CD14-positive monocyte (primary cell): ENCODE measurements at regions not wholly inside any gene's neighbourhood (a gene's known extent, or its start where the extent isn't known, plus 50 kb on each side); places are given as distances from the start of the nearest gene placed in this dataset.

ENCODE experiments used
- DNase-seq, 3 donors: peaks; one replicate each; pipeline ENCODE4 v3.0.0-alpha.2; 2011 to 2022
- H2AFZ ChIP-seq: 2 replicates; pipeline ENCODE4 v1.6.0; 2012; ENCODE audit warnings: mild to moderate bottlenecking, low read depth, low read length, inconsistent platforms; ENCODE audit not compliant: insufficient read depth, poor library complexity, severe bottlenecking
- H3K27ac ChIP-seq, 2 donors: 1 replicate in 1 of 2; 2 replicates in 1 of 2; pipeline ENCODE4 v1.5.1; 2012 to 2013; ENCODE audit warnings: low read length in 2 of 2, control low read depth in 1 of 2, inconsistent platforms in 1 of 2, low read depth in 1 of 2, mild to moderate bottlenecking in 1 of 2
- H3K27me3 ChIP-seq, 2 donors: one replicate each; pipeline versions ENCODE4 v1.6.0 to v1.6.1; 2011 to 2013; ENCODE audit warnings: low read length in 2 of 2; ENCODE audit not compliant: control insufficient read depth in 2 of 2, insufficient read depth in 2 of 2
- H3K36me3 ChIP-seq, 2 donors: replicated peaks in 1 of 2; 1 replicate in 1 of 2; 2 replicates in 1 of 2; pipeline versions ENCODE4 v1.5.1 to v1.6.1; 2012 to 2013; ENCODE audit warnings: low read length in 2 of 2, control low read depth in 1 of 2, inconsistent platforms in 1 of 2, mild to moderate bottlenecking in 1 of 2; ENCODE audit not compliant: insufficient read depth in 2 of 2, control insufficient read depth in 1 of 2
- H3K4me1 ChIP-seq, 2 donors: 1 replicate in 1 of 2; 2 replicates in 1 of 2; pipeline versions ENCODE4 v1.5.1 to v1.6.1; 2012 to 2013; ENCODE audit warnings: low read length in 2 of 2, control low read depth in 1 of 2, inconsistent platforms in 1 of 2, mild to moderate bottlenecking in 1 of 2, moderate library complexity in 1 of 2; ENCODE audit not compliant: insufficient read depth in 2 of 2, control insufficient read depth in 1 of 2
- H3K4me2 ChIP-seq: replicated peaks from 2 replicates; pipeline ENCODE3; 2012; ENCODE audit warnings: low read length, moderate library complexity, mild to moderate bottlenecking; ENCODE audit not compliant: poor library complexity, severe bottlenecking; ENCODE audit errors: extremely low read depth
- H3K4me3 ChIP-seq, 3 experiments: fragments of 200-600 bp in 1 of 3; sonication (generic) in 1 of 3; replicated peaks in 1 of 3; 1 replicate in 2 of 3; 2 replicates in 1 of 3; pipeline ENCODE4 v1.5.1; 2011 to 2013; ENCODE audit warnings: low read length in 3 of 3, mild to moderate bottlenecking in 3 of 3, control low read depth in 2 of 3, low read depth in 2 of 3, inconsistent platforms in 1 of 3, moderate library complexity in 1 of 3
- H3K79me2 ChIP-seq: 2 replicates; pipeline ENCODE4 v1.6.0; 2012; ENCODE audit warnings: mild to moderate bottlenecking, control low read depth, inconsistent platforms, low read length, moderate library complexity; ENCODE audit not compliant: insufficient read depth
- H3K9ac ChIP-seq: 2 replicates; pipeline ENCODE4 v1.6.0; 2017; ENCODE audit warnings: low read length, mild to moderate bottlenecking; ENCODE audit not compliant: insufficient read depth, poor library complexity, severe bottlenecking
- H3K9me3 ChIP-seq, 2 donors: replicated peaks in 1 of 2; 1 replicate in 1 of 2; 2 replicates in 1 of 2; pipeline versions ENCODE4 v1.5.1 to v1.6.1; 2012 to 2013; ENCODE audit warnings: low read length in 2 of 2, control low read depth in 1 of 2; ENCODE audit not compliant: control insufficient read depth in 1 of 2, insufficient read depth in 1 of 2
- H4K20me1 ChIP-seq: 2 replicates; pipeline ENCODE4 v1.6.0; 2012; ENCODE audit warnings: mild to moderate bottlenecking, low read length, control low read depth, moderate library complexity; ENCODE audit not compliant: insufficient read depth
- H3K27ac Mint-ChIP-seq, 7 donors: one replicate each; pipeline ENCODE4 v1.8.0; 2020; ENCODE audit warnings: mild to moderate bottlenecking in 7 of 7, mixed read lengths in 7 of 7, moderate library complexity in 6 of 7, inconsistent platforms in 2 of 7
- H3K27me3 Mint-ChIP-seq, 3 donors: one replicate each; pipeline ENCODE4 v1.8.0; 2021 to 2022; ENCODE audit warnings: low read depth in 3 of 3, mild to moderate bottlenecking in 3 of 3, mixed read lengths in 3 of 3, moderate library complexity in 3 of 3, inconsistent platforms in 1 of 3
- H3K36me3 Mint-ChIP-seq, 2 donors: one replicate each; pipeline ENCODE4 v1.8.0; 2020; ENCODE audit warnings: mixed read lengths in 2 of 2, inconsistent platforms in 1 of 2, mild to moderate bottlenecking in 1 of 2
- H3K4me1 Mint-ChIP-seq: one replicate; pipeline ENCODE4 v1.8.0; 2020; ENCODE audit warnings: mild to moderate bottlenecking, mixed read lengths
- H3K4me3 Mint-ChIP-seq, 2 donors: one replicate each; pipeline ENCODE4 v1.8.0; 2020; ENCODE audit warnings: mild to moderate bottlenecking in 2 of 2, mixed read lengths in 2 of 2, moderate library complexity in 1 of 2
- H3K9me3 Mint-ChIP-seq, 7 donors: one replicate each; pipeline ENCODE4 v1.8.0; 2020 to 2022; ENCODE audit warnings: mixed read lengths in 7 of 7, mild to moderate bottlenecking in 6 of 7, moderate library complexity in 6 of 7, inconsistent platforms in 2 of 7
- CTCF ChIP-seq: fragments of 200-600 bp; IDR thresholded peaks from one replicate; pipeline ENCODE4 v1.8.0; 2022; ENCODE audit warnings: antibody characterized with exemption, mild to moderate bottlenecking
- WGBS: methylation state at CpG from one replicate; pipeline ENCODE4 v1.1.5; 2013; ENCODE audit warnings: missing lambda C conversion rate; ENCODE audit not compliant: insufficient coverage; 5-methylcytosine and 5-hydroxymethylcytosine counted together
- intact Hi-C, 2 donors: fragments of 100-400 bp; cut with micrococcal nuclease; formaldehyde crosslinking; loops; one replicate each; pipeline versions ENCODE4 v1.15.0 to v1.15.1; 2023

DNA sequence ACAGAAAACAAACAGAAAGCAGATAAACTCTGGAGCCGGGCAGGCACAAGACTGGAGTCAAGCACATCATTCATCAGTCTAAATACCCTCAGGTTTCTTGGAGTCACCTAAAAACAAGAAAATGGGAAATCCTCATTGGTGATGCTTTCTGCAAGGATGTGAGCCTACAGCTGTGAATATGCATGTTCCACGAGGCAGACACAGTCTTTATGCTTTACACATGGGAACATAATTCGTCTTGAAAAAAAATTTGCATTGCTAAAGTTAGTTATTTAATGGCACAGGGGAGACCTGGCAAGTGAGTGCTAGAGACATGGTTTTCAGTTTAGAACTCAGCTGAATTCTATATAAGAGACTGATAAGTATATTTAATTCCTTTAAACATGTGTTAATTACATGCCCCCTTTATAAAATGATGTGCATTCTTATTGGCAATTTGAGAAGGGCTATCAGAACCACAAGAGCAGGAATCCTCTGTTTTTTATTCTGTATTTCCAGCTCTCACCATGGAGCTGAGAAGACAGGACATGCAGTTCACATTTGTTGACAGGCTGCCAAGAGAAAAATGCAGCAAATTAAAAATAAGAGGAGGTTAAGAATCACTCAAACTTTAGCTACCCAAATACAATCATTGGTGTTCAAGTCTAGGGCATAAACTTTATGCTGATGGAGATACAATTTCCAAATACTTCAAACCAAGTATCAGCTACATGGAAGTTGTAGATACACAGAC is 438.0 kb upstream of the MPDZ start:
- Mint-ChIP-seq H3K4me1 (no peaks in the 10 kb centered on the region), H3K27ac (no peak overlapping the region), H3K4me3 (no peak overlapping the region), H3K27me3 (no peaks in the 10 kb centered on the region), H3K36me3 (no peaks in the 10 kb centered on the region), H3K9me3 (peaks cover 0 to under 1% (median 0%) of the 10 kb centered on the region in 7 donors)
- no peak overlapping the region for H3K27ac ChIP-seq
- H3K9me3 ChIP-seq: no peaks in the 10 kb centered on the region
- intact Hi-C loops: no loop called here
- DNase-seq: no peak
- H3K9ac ChIP-seq: no peak overlapping the region
- no peaks in the 10 kb centered on the region for H4K20me1 ChIP-seq
- H2AFZ ChIP-seq: no peak overlapping the region
- no peak overlapping the region for H3K4me3 ChIP-seq
- H3K27me3 ChIP-seq: no peaks in the 10 kb centered on the region
- H3K4me1 ChIP-seq: no peaks in the 10 kb centered on the region
- TF ChIP-seq CTCF: no peak
- H3K36me3 ChIP-seq: no peaks in the 10 kb centered on the region
- H3K4me2 ChIP-seq: no peak overlapping the region
- WGBS: no CpG with 5 or more reads among the region's 3 CpGs
- no peaks in the 10 kb centered on the region for H3K79me2 ChIP-seq

GRCh38 chr9:13716601-13717321 is 437.3 kb upstream of the MPDZ start:
- no peak overlapping the region for H3K4me3 Mint-ChIP-seq
- WGBS: 82% methylated on average over 1 of the region's 6 CpGs

More at GRCh38 chr9:13716601-13717321, 437.3 kb upstream of the MPDZ start:
- Mint-ChIP-seq H3K27me3 (no peaks in the 10 kb centered on the region), H3K36me3 (no peaks in the 10 kb centered on the region), H3K9me3 (peaks cover 0 to 4% (median 0%) of the 10 kb centered on the region in 7 donors), H3K4me1 (no peaks in the 10 kb centered on the region), H3K27ac (no peak overlapping the region)
- H3K27me3 ChIP-seq: no peaks in the 10 kb centered on the region
- H3K4me1 ChIP-seq: no peaks in the 10 kb centered on the region
- no peaks in the 10 kb centered on the region for H3K79me2 ChIP-seq
- no peak overlapping the region for H3K4me3 ChIP-seq
- H3K9me3 ChIP-seq: no peaks in the 10 kb centered on the region
- no peak for TF ChIP-seq CTCF
- no peak overlapping the region for H3K9ac ChIP-seq
- H3K27ac ChIP-seq: no peak overlapping the region
- no peak overlapping the region for H2AFZ ChIP-seq
- no peak for DNase-seq
- intact Hi-C loops: no loop called here
- H3K4me2 ChIP-seq: no peak overlapping the region
- no peaks in the 10 kb centered on the region for H4K20me1 ChIP-seq
- no peaks in the 10 kb centered on the region for H3K36me3 ChIP-seq
